Mesenchymal stem cell (in vitro differentiated cells and primary cell): ENCODE measurements at regions not wholly inside any gene's neighbourhood (a gene's known extent, or its start where the extent isn't known, plus 50 kb on each side); places are given as distances from the start of the nearest gene placed in this dataset.

ENCODE experiments used
- DNase-seq: peaks from one replicate; pipeline ENCODE4 v3.0.0-alpha.2; 2013
- H2AFZ ChIP-seq: one replicate; pipeline ENCODE4 v1.6.1; 2013; ENCODE audit warnings: low read depth, mild to moderate bottlenecking, control low read depth, inconsistent platforms, low read length, moderate library complexity
- H2AK5ac ChIP-seq: 2 replicates; pipeline ENCODE4 v1.6.1; 2013; ENCODE audit warnings: low read length, moderate library complexity, mild to moderate bottlenecking, inconsistent platforms; ENCODE audit not compliant: severe bottlenecking
- H2BK120ac ChIP-seq: one replicate; pipeline ENCODE4 v1.6.1; 2013; ENCODE audit warnings: low read depth, mild to moderate bottlenecking, inconsistent platforms, low read length, moderate library complexity
- H2BK12ac ChIP-seq, 2 experiments: one replicate each; pipeline ENCODE4 v1.6.1; 2013; ENCODE audit warnings: inconsistent platforms in 2 of 2, low read length in 2 of 2, mild to moderate bottlenecking in 2 of 2, moderate library complexity in 2 of 2, control low read depth in 1 of 2
- H2BK15ac ChIP-seq: one replicate; pipeline ENCODE4 v1.6.1; 2013; ENCODE audit warnings: mild to moderate bottlenecking, low read depth, inconsistent platforms; ENCODE audit not compliant: poor library complexity, severe bottlenecking
- H2BK5ac ChIP-seq: 2 replicates; pipeline ENCODE4 v1.6.1; 2013; ENCODE audit warnings: low read depth, mild to moderate bottlenecking, low read length, control low read depth, inconsistent platforms; ENCODE audit not compliant: poor library complexity, severe bottlenecking
- H3K14ac ChIP-seq, 2 experiments: one replicate each; pipeline ENCODE4 v1.6.1; 2013; ENCODE audit warnings: inconsistent platforms in 2 of 2, low read length in 2 of 2, control low read depth in 1 of 2, mild to moderate bottlenecking in 1 of 2, moderate library complexity in 1 of 2
- H3K18ac ChIP-seq, 2 experiments: one replicate each; pipeline ENCODE4 v1.6.1; 2013; ENCODE audit warnings: inconsistent platforms in 2 of 2, low read length in 2 of 2, control low read depth in 1 of 2, low read depth in 1 of 2, mild to moderate bottlenecking in 1 of 2
- H3K23ac ChIP-seq, 2 experiments: one replicate each; pipeline ENCODE4 v1.6.1; 2013; ENCODE audit warnings: inconsistent platforms in 2 of 2, low read length in 2 of 2, mild to moderate bottlenecking in 2 of 2, moderate library complexity in 2 of 2, control low read depth in 1 of 2
- H3K27ac ChIP-seq: 2 replicates; pipeline ENCODE4 v1.5.1; 2013; ENCODE audit warnings: mild to moderate bottlenecking, moderate library complexity, low read length, control low read depth, inconsistent platforms; ENCODE audit not compliant: poor library complexity, severe bottlenecking
- H3K27me3 ChIP-seq, 2 experiments: 2 replicates each; pipeline versions ENCODE4 v1.6.1 to v1.7.0; 2013; ENCODE audit warnings: low read length in 2 of 2, mild to moderate bottlenecking in 2 of 2, moderate library complexity in 2 of 2, control low read depth in 1 of 2, inconsistent platforms in 1 of 2; ENCODE audit not compliant: control insufficient read depth in 1 of 2, insufficient read depth in 1 of 2
- H3K36me3 ChIP-seq, 2 experiments: 2 replicates each; pipeline versions ENCODE4 v1.6.1 to v1.7.0; 2013; ENCODE audit warnings: low read length in 2 of 2, control low read depth in 1 of 2, inconsistent platforms in 1 of 2, low read depth in 1 of 2, mild to moderate bottlenecking in 1 of 2; ENCODE audit not compliant: insufficient read depth in 2 of 2, control insufficient read depth in 1 of 2
- H3K4ac ChIP-seq, 2 experiments: one replicate each; pipeline ENCODE4 v1.6.1; 2013; ENCODE audit warnings: inconsistent platforms in 2 of 2, low read length in 2 of 2, mild to moderate bottlenecking in 2 of 2, moderate library complexity in 2 of 2, control low read depth in 1 of 2, low read depth in 1 of 2
- H3K4me1 ChIP-seq: 2 replicates; pipeline ENCODE4 v1.6.1; 2013; ENCODE audit warnings: low read depth, low read length, control low read depth; ENCODE audit not compliant: control insufficient read depth, insufficient read depth
- H3K4me2 ChIP-seq: 2 replicates; pipeline ENCODE4 v1.6.1; 2013; ENCODE audit warnings: low read length, mild to moderate bottlenecking, inconsistent platforms; ENCODE audit not compliant: poor library complexity, severe bottlenecking
- H3K4me3 ChIP-seq, 2 experiments: 2 replicates each; pipeline versions ENCODE4 v1.5.1 to v1.7.0; 2013; ENCODE audit warnings: low read length in 2 of 2, mild to moderate bottlenecking in 2 of 2, control low read depth in 1 of 2, low read depth in 1 of 2; ENCODE audit not compliant: insufficient read depth in 1 of 2
- H3K79me1 ChIP-seq: replicated peaks from 2 replicates; pipeline ENCODE4 v1.6.1; 2013; ENCODE audit warnings: mild to moderate bottlenecking, control low read depth, low read length, inconsistent platforms; ENCODE audit not compliant: poor library complexity, severe bottlenecking
- H3K9ac ChIP-seq: 2 replicates; pipeline ENCODE4 v1.7.0; 2013; ENCODE audit warnings: mild to moderate bottlenecking, low read length, moderate library complexity
- H3K9me3 ChIP-seq: 2 replicates; pipeline ENCODE4 v1.7.0; 2013; ENCODE audit warnings: mild to moderate bottlenecking, low read length; ENCODE audit not compliant: control insufficient read depth
- H4K8ac ChIP-seq: one replicate; pipeline ENCODE4 v1.6.1; 2013; ENCODE audit warnings: inconsistent platforms, mild to moderate bottlenecking, low read length, moderate library complexity
- H4K91ac ChIP-seq: one replicate; pipeline ENCODE4 v1.6.1; 2013; ENCODE audit warnings: mild to moderate bottlenecking, low read length, inconsistent platforms
- WGBS: methylation state at CpG from one replicate; pipeline ENCODE4 v1.1.7; 2013; ENCODE audit warnings: mixed read lengths; 5-methylcytosine and 5-hydroxymethylcytosine counted together

GRCh38 chr5:111810112-111810511 lies 53.1 kb upstream of the NREP start:
- WGBS = 99% methylated on average over 4 of the region's 4 CpGs
- Histone ChIP-seq H4K8ac (no peak overlapping the region), H3K4ac (no peak overlapping the region), H3K9ac (no peak overlapping the region), H3K27me3 (no peaks in the 10 kb centered on the region), H3K4me3 (no peak overlapping the region), H3K9me3 (no peaks in the 10 kb centered on the region), H2AFZ (no peak overlapping the region), H2AK5ac (no peak overlapping the region), H3K36me3 (no peaks in the 10 kb centered on the region), H2BK15ac (no peak overlapping the region), H3K14ac (no peak overlapping the region), H2BK12ac (no peak overlapping the region), H3K4me1 (no peaks in the 10 kb centered on the region), H3K4me2 (no peak overlapping the region), H4K91ac (no peak overlapping the region), H2BK120ac (no peak overlapping the region), H3K18ac (peak overlapping the region in 1 of 2 experiments; percentile 40), H3K23ac (no peak overlapping the region), H2BK5ac (no peak overlapping the region), H3K27ac (no peak overlapping the region), H3K79me1 (no peaks in the 10 kb centered on the region)
- no peak for DNase-seq
